GM21447 (cell line): ENCODE measurements at regions not wholly inside any gene's neighbourhood (a gene's known extent, or its start where the extent isn't known, plus 50 kb on each side); places are given as distances from the start of the nearest gene placed in this dataset.

Experiments used
- ATAC-seq: cut with Tn5 transposase; IDR thresholded peaks from one replicate; pipeline ENCODE4 v1.9.1; 2021; ENCODE audit not compliant: unreplicated experiment

GRCh38 chr5:85168474-85168873 is 783.8 kb upstream of the EDIL3 start:
- no peak for ATAC-seq

- no peak for ATAC-seq
These were observed 785.5 kb upstream of the EDIL3 start for GRCh38 chr5:85170183-85170582.

GRCh38 chr5:85173469-85173868 is 788.8 kb upstream of the EDIL3 start:
- ATAC-seq, result no peak

GRCh38 chr5:85182344-85182743 is 797.7 kb upstream of the EDIL3 start:
- ATAC-seq, result no peak

GRCh38 chr5:85204289-85204688 is 819.6 kb upstream of the EDIL3 start:
- ATAC-seq, result no peak

GRCh38 chr5:85205430-85205829 is 820.8 kb upstream of the EDIL3 start:
- ATAC-seq, result no peak

- ATAC-seq, result no peak
These were observed 840.7 kb upstream of the EDIL3 start for GRCh38 chr5:85225388-85225787.

- no peak for ATAC-seq
These were observed 864.5 kb upstream of the EDIL3 start for GRCh38 chr5:85249204-85249603.

GRCh38 chr5:85263125-85263524 is 878.4 kb upstream of the EDIL3 start:
- no peak for ATAC-seq

GRCh38 chr5:85266692-85267091 is 882.0 kb upstream of the EDIL3 start:
- ATAC-seq, result no peak

- ATAC-seq, result no peak
These were observed 883.5 kb upstream of the EDIL3 start for GRCh38 chr5:85268194-85268593.

- no peak for ATAC-seq
These were observed 893.5 kb upstream of the EDIL3 start for GRCh38 chr5:85278193-85278592.

- no peak for ATAC-seq
These were observed 904.2 kb upstream of the EDIL3 start for GRCh38 chr5:85288914-85289313.

- ATAC-seq, result no peak
These were observed 908.6 kb upstream of the EDIL3 start for GRCh38 chr5:85293145-85293785.

- ATAC-seq, result no peak
These were observed 919.8 kb upstream of the EDIL3 start for GRCh38 chr5:85304524-85304923.

- ATAC-seq, result no peak
These were observed 921.1 kb upstream of the EDIL3 start for GRCh38 chr5:85305766-85306165.

- ATAC-seq, result no peak
These were observed 926.9 kb upstream of the EDIL3 start for GRCh38 chr5:85311536-85311935.

- no peak for ATAC-seq
These were observed 935.8 kb upstream of the EDIL3 start for GRCh38 chr5:85320495-85320894.

- no peak for ATAC-seq
These were observed 948.6 kb upstream of the EDIL3 start for GRCh38 chr5:85333276-85333675.

- no peak for ATAC-seq
These were observed 952.8 kb upstream of the EDIL3 start for GRCh38 chr5:85337435-85337834.

- no peak for ATAC-seq
These were observed 956.1 kb upstream of the EDIL3 start for GRCh38 chr5:85340790-85341189.

- no peak for ATAC-seq
These were observed 961.1 kb upstream of the EDIL3 start for GRCh38 chr5:85345818-85346217.

- no peak for ATAC-seq
These were observed 972.6 kb upstream of the EDIL3 start for GRCh38 chr5:85357309-85357708.
